T-helper 2 cell treated with Interferon-gamma antibody and Interleukin-4, amounts not matched to agents 5 μg/mL and 100 μg/mL, for 36 hours (primary cell): ENCODE measurements at regions not wholly inside any gene's neighbourhood (a gene's known extent, or its start where the extent isn't known, plus 50 kb on each side); places are given as distances from the start of the nearest gene placed in this dataset.

Source experiments
- DNase-seq: peaks from one replicate; pipeline ENCODE4 v3.0.0; 2021; ENCODE audit warnings: low spot score
- H3K27ac Mint-ChIP-seq: one replicate; pipeline ENCODE4 v1.8.0; 2021; ENCODE audit warnings: mild to moderate bottlenecking, mixed read lengths
- H3K27me3 Mint-ChIP-seq: one replicate; pipeline ENCODE4 v1.8.0; 2021; ENCODE audit warnings: low read depth, mixed read lengths
- H3K36me3 Mint-ChIP-seq: one replicate; pipeline ENCODE4 v1.8.0; 2021; ENCODE audit warnings: low read depth, mixed read lengths
- H3K4me1 Mint-ChIP-seq: one replicate; pipeline ENCODE4 v1.8.0; 2021; ENCODE audit warnings: low read depth, mixed read lengths
- H3K4me3 Mint-ChIP-seq: one replicate; pipeline ENCODE4 v1.8.0; 2022; ENCODE audit warnings: mild to moderate bottlenecking, moderate library complexity, mixed read lengths
- H3K9me3 Mint-ChIP-seq: one replicate; pipeline ENCODE4 v1.8.0; 2021; ENCODE audit warnings: mixed read lengths

DNA sequence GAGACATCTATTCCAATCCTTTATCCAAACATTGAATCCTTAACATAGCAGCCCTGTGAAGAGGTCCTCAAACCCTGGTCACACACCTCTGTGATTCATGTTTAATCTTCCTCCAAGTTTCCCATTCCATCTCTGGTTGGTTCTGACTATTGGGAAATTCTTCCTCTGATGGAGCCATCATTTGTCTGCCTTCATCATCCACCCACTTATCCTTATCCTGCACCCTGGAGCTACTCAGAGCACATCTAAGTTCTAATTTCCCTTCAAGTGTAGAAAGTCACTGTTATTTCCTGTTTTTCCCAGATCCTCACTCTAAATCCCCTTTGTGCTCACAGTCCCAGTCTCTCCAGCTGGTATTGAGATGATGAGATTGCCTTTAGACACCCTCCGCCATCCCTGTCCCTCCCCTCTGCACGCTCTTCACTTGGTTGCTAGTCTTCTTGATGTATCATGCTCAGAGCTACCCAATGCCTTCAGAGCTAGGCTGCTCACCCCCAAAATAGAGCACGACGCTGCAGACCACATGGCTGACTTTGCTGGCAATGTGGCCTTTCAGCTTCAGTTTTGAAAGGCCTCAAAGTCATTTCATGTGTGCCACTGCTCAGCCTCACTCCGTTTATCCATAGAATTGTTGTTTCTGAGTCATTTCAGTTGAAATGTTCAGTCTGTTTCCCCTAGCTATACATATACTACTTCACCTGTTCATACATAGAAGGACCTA lies 154.3 kb downstream of the PALM2AKAP2 start:
- H3K36me3 Mint-ChIP-seq = peaks cover 4% of the 10 kb centered on the region
- peaks cover 52% of the 10 kb centered on the region for H3K4me1 Mint-ChIP-seq
- H3K27ac Mint-ChIP-seq = peak overlapping the region; percentile 71
- DNase-seq = peak; percentile 50
- peaks cover 5% of the 10 kb centered on the region for H3K9me3 Mint-ChIP-seq
- H3K4me3 Mint-ChIP-seq = peak overlapping the region; percentile 15
- H3K27me3 Mint-ChIP-seq = no peaks in the 10 kb centered on the region

DNA sequence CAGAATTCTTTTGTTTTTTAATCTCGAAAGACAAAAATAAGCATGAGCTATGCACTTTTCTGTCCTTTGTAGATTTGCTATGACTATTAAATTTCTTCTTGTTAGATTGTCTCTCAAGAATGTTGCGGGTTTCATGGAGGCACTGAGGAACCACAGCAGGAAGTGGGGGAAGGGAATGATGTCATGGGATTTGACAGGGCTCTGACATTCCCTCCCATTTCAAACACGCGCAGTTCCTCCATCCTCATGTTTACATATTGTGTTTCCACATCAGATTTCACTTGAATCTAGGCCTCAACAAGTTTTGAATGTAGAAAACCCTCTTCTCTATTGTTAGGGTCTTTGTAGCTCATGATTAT lies 154.8 kb downstream of the PALM2AKAP2 start:
- Mint-ChIP-seq H3K4me1 (peaks cover 54% of the 10 kb centered on the region), H3K27me3 (no peaks in the 10 kb centered on the region), H3K4me3 (peak overlapping the region; percentile 15), H3K9me3 (peaks cover 5% of the 10 kb centered on the region), H3K36me3 (peaks cover 4% of the 10 kb centered on the region), H3K27ac (peak overlapping the region; percentile 71)
- DNase-seq = no peak

DNA sequence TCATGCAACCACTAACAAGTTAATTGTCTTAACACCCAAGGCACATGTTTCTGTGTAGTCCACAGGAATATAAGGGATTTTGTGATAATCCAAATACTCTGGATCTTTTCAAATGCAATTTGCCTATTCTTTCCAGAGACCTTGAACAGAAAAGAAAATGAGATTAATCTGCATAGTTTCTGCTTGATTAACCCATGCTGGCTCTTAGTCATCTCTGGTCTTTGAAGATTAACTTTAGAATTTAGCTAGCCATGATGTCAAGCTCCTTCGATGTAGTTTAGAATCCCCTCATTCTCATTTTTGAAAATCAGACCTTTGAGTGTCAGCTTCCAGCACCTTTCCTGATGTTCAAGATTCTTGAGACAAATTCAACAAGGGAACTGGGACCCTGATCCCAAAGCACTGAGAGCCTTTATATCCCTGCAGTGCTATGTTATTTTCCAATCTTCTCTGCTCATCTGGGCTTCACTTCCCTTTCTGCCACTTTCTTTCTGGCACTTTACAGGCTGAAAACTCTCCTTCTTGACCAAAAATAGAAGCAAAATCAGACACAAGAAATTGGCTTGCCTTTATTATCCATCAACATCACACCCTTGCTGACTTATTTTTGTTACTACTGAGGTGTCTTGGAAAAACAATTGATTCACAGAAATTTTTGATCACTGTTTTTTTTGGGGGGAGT lies 155.5 kb downstream of the PALM2AKAP2 start:
- Mint-ChIP-seq H3K4me3 (no peak overlapping the region), H3K27me3 (no peaks in the 10 kb centered on the region), H3K27ac (no peak overlapping the region), H3K36me3 (peaks cover 4% of the 10 kb centered on the region), H3K9me3 (peaks cover 5% of the 10 kb centered on the region), H3K4me1 (peaks cover 52% of the 10 kb centered on the region)
- no peak for DNase-seq

DNA sequence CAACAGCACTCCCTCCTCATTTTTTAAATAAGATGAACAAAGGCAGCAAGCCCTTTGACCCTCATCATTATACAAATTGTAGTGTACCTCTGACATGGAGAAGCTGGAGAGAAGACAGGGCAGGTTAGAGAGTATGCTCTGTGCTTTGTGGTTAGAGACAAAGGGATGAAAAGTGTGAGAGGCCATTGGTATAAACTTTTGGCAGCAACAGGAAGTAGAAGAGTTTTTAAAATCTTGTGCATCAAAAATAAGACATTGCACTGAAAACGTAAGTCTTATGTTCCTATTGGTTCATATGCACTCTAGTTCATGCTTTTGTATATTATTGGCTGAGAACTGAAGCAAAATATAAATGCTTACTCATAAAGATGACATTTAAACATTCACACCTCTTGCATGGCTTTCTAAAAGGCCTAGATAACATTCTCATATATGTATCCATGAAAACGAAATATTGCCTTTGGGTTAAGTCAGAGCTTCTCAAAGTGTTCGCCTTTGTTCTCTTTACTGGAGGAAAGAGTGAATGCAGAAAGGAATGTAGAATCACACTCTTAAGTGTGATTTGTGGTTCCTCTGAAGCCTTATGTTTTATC lies 158.0 kb downstream of the PALM2AKAP2 start:
- Mint-ChIP-seq H3K4me3 (peak overlapping the region; percentile 13), H3K36me3 (peaks cover 11% of the 10 kb centered on the region), H3K4me1 (peaks cover 47% of the 10 kb centered on the region), H3K27me3 (no peaks in the 10 kb centered on the region), H3K9me3 (peaks cover 5% of the 10 kb centered on the region), H3K27ac (peak overlapping the region; percentile 76)
- no peak for DNase-seq

DNA sequence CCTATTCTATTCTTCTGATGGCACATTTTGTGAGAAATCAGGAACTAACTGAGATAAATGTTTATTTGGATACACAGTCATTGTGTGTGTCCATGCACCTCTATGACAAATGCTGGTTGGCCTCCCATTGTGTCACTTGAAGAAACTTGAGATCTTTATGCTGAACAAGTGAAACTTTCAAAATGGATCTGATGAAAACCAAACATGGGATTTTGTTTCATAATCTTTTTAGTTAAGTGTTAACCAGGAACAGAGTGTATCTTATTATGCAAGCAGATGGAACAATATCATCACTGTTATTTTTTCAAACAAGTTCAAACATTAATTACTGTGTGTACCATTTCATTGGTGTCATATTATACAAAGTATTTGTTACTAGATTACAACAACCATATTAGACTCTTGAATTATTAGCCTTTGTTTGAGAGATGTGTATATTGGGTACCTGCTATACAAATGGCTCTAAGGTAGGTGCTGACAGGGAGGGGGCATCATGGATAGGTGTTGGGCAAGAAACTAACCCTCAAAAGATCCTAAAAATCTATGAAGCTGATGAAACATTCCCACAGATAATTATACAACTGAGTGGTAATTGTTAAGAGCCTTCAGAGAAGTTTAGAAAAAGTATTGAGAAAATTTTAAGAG lies 159.8 kb downstream of the PALM2AKAP2 start:
- Mint-ChIP-seq H3K9me3 (peaks cover 5% of the 10 kb centered on the region), H3K36me3 (peaks cover 16% of the 10 kb centered on the region), H3K27me3 (no peaks in the 10 kb centered on the region), H3K4me3 (no peak overlapping the region), H3K27ac (no peak overlapping the region), H3K4me1 (peaks cover 34% of the 10 kb centered on the region)
- no peak for DNase-seq

DNA sequence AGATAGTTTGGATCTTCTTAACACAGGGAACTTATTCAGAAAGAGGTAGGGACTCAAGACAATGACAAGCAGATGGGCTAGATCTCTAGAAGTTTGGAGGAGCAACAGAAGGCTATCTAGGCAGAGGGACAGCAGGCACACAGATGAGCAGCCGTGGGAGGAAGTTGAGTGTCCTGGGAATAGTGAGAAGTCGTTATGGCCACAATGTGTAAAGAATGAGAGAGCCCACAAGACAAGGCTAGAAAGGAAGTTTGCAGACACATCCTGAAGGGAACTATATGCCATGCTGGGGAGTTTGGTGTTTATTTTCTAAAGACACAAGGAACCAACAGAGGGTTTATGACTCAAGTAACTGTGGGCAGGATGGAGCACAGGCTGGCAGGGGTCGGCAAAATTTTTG lies 160.6 kb downstream of the PALM2AKAP2 start:
- Mint-ChIP-seq H3K4me1 (peaks cover 27% of the 10 kb centered on the region), H3K27me3 (no peaks in the 10 kb centered on the region), H3K9me3 (peaks cover 5% of the 10 kb centered on the region), H3K4me3 (no peak overlapping the region), H3K36me3 (peaks cover 16% of the 10 kb centered on the region), H3K27ac (no peak overlapping the region)
- no peak for DNase-seq

DNA sequence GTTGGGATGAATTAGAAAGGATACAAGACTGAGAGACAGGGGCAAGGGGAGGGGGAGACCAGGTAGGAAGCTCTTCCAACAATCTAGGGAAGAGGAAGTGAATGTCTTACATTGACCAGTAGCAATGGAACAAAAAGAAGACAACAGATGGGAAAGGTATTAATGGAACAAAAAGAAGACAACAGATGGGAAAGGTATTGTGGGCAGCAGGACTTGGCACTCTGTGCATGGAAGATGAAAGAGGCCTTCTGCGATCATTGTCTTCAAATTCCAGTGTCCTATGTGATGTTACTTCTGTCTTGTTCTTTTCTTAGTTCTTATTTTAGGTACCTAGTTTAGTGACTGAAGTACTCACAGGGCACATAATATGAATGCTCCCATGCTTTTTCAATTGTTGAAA lies 161.8 kb downstream of the PALM2AKAP2 start:
- Mint-ChIP-seq H3K36me3 (peaks cover 16% of the 10 kb centered on the region), H3K4me3 (no peak overlapping the region), H3K4me1 (peaks cover 15% of the 10 kb centered on the region), H3K27me3 (no peaks in the 10 kb centered on the region), H3K9me3 (no peaks in the 10 kb centered on the region), H3K27ac (no peak overlapping the region)
- DNase-seq = no peak

DNA sequence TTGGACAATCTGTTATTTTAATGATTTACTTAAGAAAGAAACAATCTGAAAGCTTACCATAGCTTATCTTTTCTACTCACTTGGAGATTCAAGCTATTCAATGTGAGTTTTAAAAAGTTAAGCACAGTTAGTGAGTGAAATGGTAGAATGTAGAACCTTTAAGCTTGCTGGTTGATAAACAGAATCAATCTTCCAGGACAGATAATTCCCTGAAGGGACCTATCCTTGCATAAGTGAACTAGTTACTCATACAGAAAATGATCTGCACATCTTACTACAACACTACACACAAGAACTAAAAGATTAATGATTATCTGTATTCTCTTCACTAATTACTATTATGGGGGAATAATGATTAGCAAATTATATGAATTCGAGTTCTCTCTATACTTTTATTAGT lies 165.6 kb downstream of the PALM2AKAP2 start:
- H3K27ac Mint-ChIP-seq = no peak overlapping the region
- no peaks in the 10 kb centered on the region for H3K9me3 Mint-ChIP-seq
- H3K36me3 Mint-ChIP-seq = peaks cover 12% of the 10 kb centered on the region
- no peak for DNase-seq
- no peak overlapping the region for H3K4me3 Mint-ChIP-seq
- H3K27me3 Mint-ChIP-seq = no peaks in the 10 kb centered on the region
- peaks cover 16% of the 10 kb centered on the region for H3K4me1 Mint-ChIP-seq

DNA sequence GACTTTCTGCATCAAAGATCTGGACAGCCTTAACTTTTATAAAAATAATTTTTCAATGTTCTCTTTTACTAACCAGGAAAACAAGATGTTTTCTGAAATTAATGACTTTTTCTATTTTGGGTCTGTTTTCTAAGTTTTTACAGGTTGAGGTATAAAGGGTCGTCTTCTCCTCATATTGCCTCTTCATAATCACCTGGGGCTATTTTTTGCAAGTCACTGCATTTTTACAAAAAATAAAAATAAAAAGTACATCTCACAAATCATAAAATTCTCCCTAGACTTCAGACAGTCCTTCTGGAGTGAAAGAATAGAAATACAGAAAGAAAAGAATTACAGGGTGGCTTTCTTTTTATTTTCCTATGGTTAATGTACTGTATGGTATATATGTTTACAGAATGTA lies 168.5 kb downstream of the PALM2AKAP2 start:
- H3K36me3 Mint-ChIP-seq = peaks cover 8% of the 10 kb centered on the region
- H3K4me1 Mint-ChIP-seq = peaks cover 41% of the 10 kb centered on the region
- H3K9me3 Mint-ChIP-seq = peaks cover 8% of the 10 kb centered on the region

DNA sequence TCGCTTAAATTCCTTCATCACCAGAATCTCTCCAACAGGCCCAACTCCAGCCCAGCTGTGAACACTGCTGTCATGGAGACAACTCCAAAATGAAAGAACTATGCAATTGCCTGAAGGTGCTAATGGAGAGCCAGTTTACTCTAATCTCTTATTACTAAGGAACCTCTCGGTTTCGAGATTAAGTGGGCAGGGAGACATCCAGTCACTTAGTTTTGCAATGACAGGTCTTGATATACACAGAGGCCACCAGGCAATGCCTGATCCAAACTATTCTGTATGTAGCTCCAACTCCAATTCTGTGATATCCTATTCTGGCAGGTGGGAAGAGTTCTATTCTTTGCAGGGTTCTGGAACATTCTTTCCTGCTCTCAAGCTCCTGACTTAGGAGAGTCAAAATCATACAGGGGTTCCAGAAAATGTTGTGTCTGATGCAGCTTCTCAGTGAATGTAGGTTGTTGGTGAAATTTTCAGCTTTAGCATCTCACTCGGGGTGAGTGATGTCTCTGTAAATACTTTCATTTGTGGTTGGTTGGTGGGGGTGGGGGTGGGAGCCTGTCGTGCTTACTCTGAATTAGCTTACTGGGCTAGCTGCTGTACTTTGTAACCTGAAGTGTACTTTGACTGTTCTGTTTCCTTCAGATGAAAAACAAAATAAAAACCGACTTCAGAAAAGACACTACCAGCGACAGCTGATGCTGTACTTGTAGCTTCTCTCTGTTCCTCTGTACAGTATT lies 170.9 kb downstream of the PALM2AKAP2 start:
- peak overlapping the region; percentile 90 for H3K27ac Mint-ChIP-seq
- peak overlapping the region; percentile 66 for H3K4me3 Mint-ChIP-seq
- peaks cover 46% of the 10 kb centered on the region for H3K4me1 Mint-ChIP-seq
- DNase-seq = peak; percentile 62
- peaks cover 3% of the 10 kb centered on the region for H3K36me3 Mint-ChIP-seq
- H3K27me3 Mint-ChIP-seq = no peaks in the 10 kb centered on the region
- H3K9me3 Mint-ChIP-seq = peaks cover 8% of the 10 kb centered on the region

More for the DNA sequence above, 168.5 kb downstream of the PALM2AKAP2 start:
- Mint-ChIP-seq H3K27ac (no peak overlapping the region), H3K4me3 (no peak overlapping the region), H3K27me3 (no peaks in the 10 kb centered on the region)
- DNase-seq = no peak

DNA sequence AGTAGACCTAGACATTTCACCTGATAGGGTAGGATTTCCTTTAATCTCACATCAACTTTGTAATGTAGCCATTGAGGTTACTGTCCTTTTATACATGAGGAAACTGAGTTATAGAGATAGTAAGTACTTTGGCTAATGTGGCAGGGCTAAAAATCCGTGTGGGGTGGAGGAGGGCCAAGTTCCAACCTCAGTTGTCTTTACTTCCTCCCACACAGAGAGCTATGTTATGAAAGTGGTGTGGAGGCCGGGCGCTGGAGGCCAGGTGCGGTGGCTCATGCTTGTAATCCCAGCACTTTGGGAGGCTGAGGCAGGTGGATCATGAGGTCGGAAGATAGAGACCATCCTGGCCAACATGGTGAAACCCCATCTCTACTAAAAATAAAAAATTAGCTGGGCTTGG lies 173.3 kb downstream of the PALM2AKAP2 start:
- Mint-ChIP-seq H3K27ac (no peak overlapping the region), H3K9me3 (peaks cover 8% of the 10 kb centered on the region), H3K36me3 (peaks cover 3% of the 10 kb centered on the region), H3K4me3 (no peak overlapping the region), H3K4me1 (peaks cover 58% of the 10 kb centered on the region), H3K27me3 (no peaks in the 10 kb centered on the region)
- DNase-seq = no peak

DNA sequence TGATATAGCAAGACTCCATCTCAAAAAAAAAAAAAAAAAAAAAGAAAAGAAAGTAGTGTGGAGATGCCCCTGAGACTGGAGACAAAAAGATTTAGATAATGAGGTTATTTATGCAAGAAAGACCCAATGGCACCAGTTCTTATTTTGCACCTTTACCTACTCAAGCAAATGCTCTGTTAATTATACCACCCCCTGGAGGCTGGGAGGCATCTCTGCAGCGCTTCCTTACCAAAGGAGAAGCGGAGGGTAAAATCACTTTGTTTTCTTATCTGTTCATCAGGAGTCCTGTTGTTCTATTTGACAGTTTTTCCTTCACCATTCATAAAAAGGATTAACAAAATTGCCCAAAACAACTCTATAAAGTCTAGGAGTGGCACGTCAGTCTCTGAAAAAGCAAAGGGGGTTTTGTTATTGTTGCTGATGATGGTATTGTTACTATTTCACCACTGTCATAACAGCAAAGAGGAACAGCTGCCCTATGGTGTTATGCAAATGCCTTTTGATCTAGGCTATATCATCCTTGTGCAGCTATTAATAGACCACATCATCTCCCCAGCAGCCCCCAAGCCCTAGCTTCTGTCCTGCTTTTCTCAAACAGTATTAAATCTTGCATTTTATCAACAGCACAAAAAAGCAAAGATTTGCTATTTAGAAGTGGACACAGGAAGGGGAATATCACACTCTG lies 174.0 kb downstream of the PALM2AKAP2 start:
- no peak overlapping the region for H3K27ac Mint-ChIP-seq

DNA sequence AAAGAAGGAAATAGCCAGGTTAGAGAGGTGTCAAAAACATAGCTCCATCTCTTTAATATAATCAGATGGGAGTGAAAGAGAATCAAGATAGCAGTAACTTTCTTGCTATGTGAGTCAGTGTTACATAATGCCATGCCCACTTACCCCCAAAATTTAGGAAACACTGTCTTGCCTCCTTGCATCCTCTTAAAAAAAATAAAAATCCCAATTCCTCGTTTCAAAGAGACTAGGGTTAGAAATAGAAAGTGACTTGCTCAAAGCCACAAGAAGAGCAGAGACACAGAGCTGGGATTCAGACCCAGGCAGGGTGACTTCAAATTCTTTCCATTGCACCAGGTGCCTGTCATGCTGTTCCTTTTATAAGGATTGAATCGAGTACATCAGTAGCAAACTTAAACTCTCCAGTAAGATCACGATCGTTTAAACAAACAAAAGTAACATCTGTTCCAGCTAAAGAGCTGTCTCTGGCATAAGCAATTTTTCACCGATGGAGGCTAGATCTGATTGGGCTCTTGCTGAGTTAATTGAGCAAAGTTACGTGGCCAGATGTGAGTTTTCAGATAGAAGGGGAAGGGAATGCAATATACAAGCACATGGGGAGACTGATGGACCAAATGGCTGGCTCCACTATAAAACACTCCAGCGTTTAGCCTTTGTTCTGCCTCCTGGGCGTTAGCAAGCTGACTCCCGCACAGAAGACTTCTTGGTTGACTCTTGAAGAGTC lies 176.9 kb downstream of the PALM2AKAP2 start:
- no peak for DNase-seq

More for the DNA sequence above, 174.0 kb downstream of the PALM2AKAP2 start:
- H3K4me3 Mint-ChIP-seq = no peak overlapping the region
- H3K27me3 Mint-ChIP-seq = no peaks in the 10 kb centered on the region
- peaks cover 8% of the 10 kb centered on the region for H3K9me3 Mint-ChIP-seq
- peaks cover 57% of the 10 kb centered on the region for H3K4me1 Mint-ChIP-seq
- no peak for DNase-seq
- peaks cover 3% of the 10 kb centered on the region for H3K36me3 Mint-ChIP-seq

More for the DNA sequence above, 176.9 kb downstream of the PALM2AKAP2 start:
- H3K4me1 Mint-ChIP-seq = peaks cover 54% of the 10 kb centered on the region
- peaks cover 8% of the 10 kb centered on the region for H3K9me3 Mint-ChIP-seq
- no peak overlapping the region for H3K27ac Mint-ChIP-seq
- H3K27me3 Mint-ChIP-seq = no peaks in the 10 kb centered on the region
- peak overlapping the region; percentile 5 for H3K4me3 Mint-ChIP-seq
- H3K36me3 Mint-ChIP-seq = peaks cover 3% of the 10 kb centered on the region
